ENCODE measurements at regions not wholly inside any gene's neighbourhood (a gene's known extent, or its start where the extent isn't known, plus 50 kb on each side); places are given as distances from the start of the nearest gene placed in this dataset.

GRCh38 chr18:60113396-60113795 is 213.6 kb downstream of the PMAIP1 start:
- Histone ChIP-seq H3K9me2 (replicated peaks; ENCODE audit: insufficient read depth) (no peaks in the 10 kb centered on the region), H3K4me3 (no peak overlapping the region), H2AFZ (no peak overlapping the region), H3K79me2 (no peaks in the 10 kb centered on the region), H3K36me3 (replicated peaks; ENCODE audit: insufficient read depth, low read depth) (no peaks in the 10 kb centered on the region), H4K20me1 (ENCODE audit: insufficient read depth, poor library complexity, severe bottlenecking) (no peaks in the 10 kb centered on the region), H3K9me3 (ENCODE audit: low read depth) (no peaks in the 10 kb centered on the region), H3K4me1 (ENCODE audit: insufficient read depth) (peaks cover 4% of the 10 kb centered on the region), H3K27me3 (no peaks in the 10 kb centered on the region), H3K4me2 (no peak overlapping the region), H3K27ac (no peak overlapping the region)
- peak; percentile 9 for DNase-seq (ENCODE audit: low spot score)
- no peak for TF ChIP-seq EZH2 (IDR thresholded peaks at IDR 0.05; ENCODE audit: borderline replicate concordance)
- TF ChIP-seq CTCF (IDR thresholded peaks at IDR 0.05; ENCODE audit: poor library complexity) = no peak
- TF ChIP-seq EZH2phosphoT487 (IDR thresholded peaks at IDR 0.05; ENCODE audit: low read depth, severe bottlenecking, unreplicated experiment) = no peak

- H3K4me3 ChIP-seq = no peak overlapping the region
- peaks cover 4% of the 10 kb centered on the region for H3K4me1 ChIP-seq (ENCODE audit: insufficient read depth)
- no peaks in the 10 kb centered on the region for H3K9me3 ChIP-seq (ENCODE audit: low read depth)
- H2AFZ ChIP-seq = no peak overlapping the region
- H3K27ac ChIP-seq = no peak overlapping the region
- H3K79me2 ChIP-seq = no peaks in the 10 kb centered on the region
- no peak overlapping the region for H3K4me2 ChIP-seq
- no peaks in the 10 kb centered on the region for H3K27me3 ChIP-seq
- H3K36me3 ChIP-seq (replicated peaks; ENCODE audit: insufficient read depth, low read depth) = no peaks in the 10 kb centered on the region
- no peaks in the 10 kb centered on the region for H4K20me1 ChIP-seq (ENCODE audit: insufficient read depth, poor library complexity, severe bottlenecking)
- DNase-seq (ENCODE audit: low spot score) = no peak
- H3K9me2 ChIP-seq (replicated peaks; ENCODE audit: insufficient read depth) = no peaks in the 10 kb centered on the region
- WGBS (ENCODE audit: low lambda C conversion rate, missing lambda C conversion rate) = 96% methylated on average over 5 of the region's 5 CpGs
- TF ChIP-seq EZH2phosphoT487 (IDR thresholded peaks at IDR 0.05; ENCODE audit: low read depth, severe bottlenecking, unreplicated experiment) = no peak
- TF ChIP-seq CTCF (IDR thresholded peaks at IDR 0.05; ENCODE audit: poor library complexity) = no peak
- no peak for TF ChIP-seq EZH2 (IDR thresholded peaks at IDR 0.05; ENCODE audit: borderline replicate concordance)
These were observed 212.6 kb downstream of the PMAIP1 start for GRCh38 chr18:60112369-60112768.

- WGBS (ENCODE audit: low lambda C conversion rate, missing lambda C conversion rate) = 86% methylated on average over 2 of the region's 2 CpGs
- H3K9me3 ChIP-seq (ENCODE audit: low read depth) = no peaks in the 10 kb centered on the region
- H3K4me1 ChIP-seq (ENCODE audit: insufficient read depth) = peaks cover 4% of the 10 kb centered on the region
These were observed 211.7 kb downstream of the PMAIP1 start for GRCh38 chr18:60111525-60111924.

More at GRCh38 chr18:60111525-60111924, 211.7 kb downstream of the PMAIP1 start:
- Histone ChIP-seq H3K27ac (no peak overlapping the region), H3K27me3 (no peaks in the 10 kb centered on the region), H3K79me2 (no peaks in the 10 kb centered on the region), H3K9me2 (replicated peaks; ENCODE audit: insufficient read depth) (no peaks in the 10 kb centered on the region), H3K4me2 (no peak overlapping the region), H4K20me1 (ENCODE audit: insufficient read depth, poor library complexity, severe bottlenecking) (no peaks in the 10 kb centered on the region), H3K4me3 (no peak overlapping the region), H3K36me3 (replicated peaks; ENCODE audit: insufficient read depth, low read depth) (no peaks in the 10 kb centered on the region), H2AFZ (no peak overlapping the region)
- no peak for DNase-seq (ENCODE audit: low spot score)
- TF ChIP-seq EZH2phosphoT487 (IDR thresholded peaks at IDR 0.05; ENCODE audit: low read depth, severe bottlenecking, unreplicated experiment) (no peak), CTCF (IDR thresholded peaks at IDR 0.05; ENCODE audit: poor library complexity) (no peak)
